ENCODE measurements at regions not wholly inside any gene's neighbourhood (a gene's known extent, or its start where the extent isn't known, plus 50 kb on each side); places are given as distances from the start of the nearest gene placed in this dataset.

DNA sequence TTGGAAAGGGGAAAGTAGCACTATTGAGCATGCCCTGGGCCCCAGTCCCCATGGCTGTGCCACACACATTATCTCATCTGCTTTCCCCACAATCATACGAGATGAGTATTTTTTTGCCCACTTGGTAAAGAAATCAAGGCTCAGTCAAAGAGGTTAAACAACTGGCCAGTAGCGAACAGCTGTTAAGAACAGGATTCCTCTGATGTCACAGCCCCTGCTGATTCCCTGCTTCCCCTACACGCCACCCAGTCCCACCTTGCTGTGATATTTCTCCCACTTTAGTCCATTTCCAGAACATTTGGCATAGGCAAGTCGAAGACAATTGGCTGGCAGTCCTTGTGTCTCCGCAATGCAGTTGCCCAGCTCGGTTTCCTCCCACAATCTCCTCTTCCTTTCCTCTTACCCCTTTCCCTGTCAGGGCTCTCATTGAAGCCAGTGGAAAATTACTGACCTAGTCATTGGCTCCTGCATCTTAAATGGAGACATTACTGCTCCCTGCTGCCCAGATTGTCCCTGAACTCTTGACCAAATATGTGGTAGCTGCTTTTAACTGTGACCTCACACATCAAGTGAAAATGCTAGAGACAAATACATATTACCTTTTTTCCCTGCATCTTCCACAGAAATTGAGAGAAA lies 56.5 kb upstream of the EEPD1 start:
- Mint-ChIP-seq H3K9me3 (ENCODE audit: low read depth) (peaks cover 4% of the 10 kb centered on the region), H3K36me3 (ENCODE audit: insufficient read depth) (no peaks in the 10 kb centered on the region), H3K27me3 (no peaks in the 10 kb centered on the region), H3K4me3 (ENCODE audit: low read depth) (no peak overlapping the region), H3K4me1 (ENCODE audit: low read depth) (peaks cover 12% of the 10 kb centered on the region), H3K27ac (no peak overlapping the region)
- TF ChIP-seq, protein P1, sequence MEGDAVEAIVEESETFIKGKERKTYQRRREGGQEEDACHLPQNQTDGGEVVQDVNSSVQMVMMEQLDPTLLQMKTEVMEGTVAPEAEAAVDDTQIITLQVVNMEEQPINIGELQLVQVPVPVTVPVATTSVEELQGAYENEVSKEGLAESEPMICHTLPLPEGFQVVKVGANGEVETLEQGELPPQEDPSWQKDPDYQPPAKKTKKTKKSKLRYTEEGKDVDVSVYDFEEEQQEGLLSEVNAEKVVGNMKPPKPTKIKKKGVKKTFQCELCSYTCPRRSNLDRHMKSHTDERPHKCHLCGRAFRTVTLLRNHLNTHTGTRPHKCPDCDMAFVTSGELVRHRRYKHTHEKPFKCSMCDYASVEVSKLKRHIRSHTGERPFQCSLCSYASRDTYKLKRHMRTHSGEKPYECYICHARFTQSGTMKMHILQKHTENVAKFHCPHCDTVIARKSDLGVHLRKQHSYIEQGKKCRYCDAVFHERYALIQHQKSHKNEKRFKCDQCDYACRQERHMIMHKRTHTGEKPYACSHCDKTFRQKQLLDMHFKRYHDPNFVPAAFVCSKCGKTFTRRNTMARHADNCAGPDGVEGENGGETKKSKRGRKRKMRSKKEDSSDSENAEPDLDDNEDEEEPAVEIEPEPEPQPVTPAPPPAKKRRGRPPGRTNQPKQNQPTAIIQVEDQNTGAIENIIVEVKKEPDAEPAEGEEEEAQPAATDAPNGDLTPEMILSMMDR (IDR thresholded peaks at IDR 0.05; ENCODE audit: unreplicated experiment) = no peak
- DNase-seq (ENCODE audit: low spot score, unreplicated experiment) = no peak

DNA sequence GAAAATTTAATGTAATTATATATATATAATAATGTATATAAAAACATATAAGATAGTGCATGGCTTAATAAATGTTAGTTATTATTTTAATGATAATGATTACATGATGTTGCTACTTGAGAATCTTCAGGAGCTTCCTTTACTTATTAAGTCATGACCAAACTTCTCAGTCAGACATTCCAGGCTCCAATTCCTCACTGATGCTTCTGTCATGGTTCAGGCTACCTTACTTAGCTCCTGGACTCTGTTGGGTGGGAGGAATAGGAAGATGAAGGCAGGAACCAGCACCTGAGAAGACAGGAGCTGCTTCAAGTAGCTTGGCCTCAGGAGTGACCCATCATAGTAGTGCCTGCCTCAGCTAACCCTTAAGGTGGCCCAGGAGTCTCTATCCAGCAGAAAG lies 55.0 kb upstream of the EEPD1 start:
- Mint-ChIP-seq H3K4me1 (ENCODE audit: low read depth) (no peaks in the 10 kb centered on the region), H3K9me3 (ENCODE audit: low read depth) (peaks cover 4% of the 10 kb centered on the region), H3K27ac (no peak overlapping the region), H3K4me3 (ENCODE audit: low read depth) (no peak overlapping the region), H3K27me3 (no peaks in the 10 kb centered on the region), H3K36me3 (ENCODE audit: insufficient read depth) (no peaks in the 10 kb centered on the region)
- DNase-seq (ENCODE audit: low spot score, unreplicated experiment) = no peak
- TF ChIP-seq, protein P1 (IDR thresholded peaks at IDR 0.05; ENCODE audit: unreplicated experiment) = no peak

DNA sequence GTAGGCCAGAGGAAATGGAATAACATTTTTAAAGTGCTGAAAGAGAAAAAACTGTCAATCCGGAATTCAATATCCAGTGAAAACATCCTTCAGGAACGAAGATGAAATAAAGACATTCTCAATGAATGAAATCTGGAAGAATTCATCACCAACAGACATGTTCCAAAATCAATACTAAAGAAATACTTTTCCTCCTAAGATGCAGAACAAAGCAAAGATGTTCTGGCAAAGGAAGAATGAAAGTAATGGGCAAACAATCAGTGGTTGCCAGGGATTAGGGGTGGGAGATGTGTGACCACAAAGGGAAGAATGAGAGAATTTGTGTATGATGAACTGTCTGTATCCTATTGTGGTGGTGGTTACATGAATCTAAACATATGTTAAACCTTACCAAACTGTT lies 52.8 kb upstream of the EEPD1 start:
- no peaks in the 10 kb centered on the region for H3K4me1 Mint-ChIP-seq (ENCODE audit: low read depth)
- H3K27me3 Mint-ChIP-seq = no peaks in the 10 kb centered on the region

DNA sequence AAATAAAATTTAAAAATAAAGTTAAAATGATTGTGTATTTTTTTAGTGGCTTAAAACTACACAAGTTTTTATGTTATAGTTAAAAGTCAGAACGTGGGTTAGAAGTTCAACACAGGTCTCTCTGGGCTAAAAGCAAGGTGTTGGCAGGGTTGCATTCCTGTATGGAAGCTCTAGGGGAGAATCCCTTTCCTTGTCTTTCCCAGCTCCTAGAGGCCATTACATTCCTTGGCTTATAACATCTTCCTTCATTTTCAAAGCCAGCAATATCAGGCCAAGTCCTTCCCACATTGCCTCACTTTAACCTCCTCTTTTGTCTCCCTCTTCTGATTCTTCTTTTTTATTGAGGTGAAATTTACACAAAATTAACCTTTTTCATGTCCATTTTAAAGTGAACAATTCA lies 52.4 kb upstream of the EEPD1 start:
- Mint-ChIP-seq H3K4me1 (ENCODE audit: low read depth) (no peaks in the 10 kb centered on the region), H3K27ac (no peak overlapping the region), H3K9me3 (ENCODE audit: low read depth) (no peaks in the 10 kb centered on the region), H3K27me3 (no peaks in the 10 kb centered on the region), H3K4me3 (ENCODE audit: low read depth) (no peak overlapping the region), H3K36me3 (ENCODE audit: insufficient read depth) (no peaks in the 10 kb centered on the region)
- no peak for DNase-seq (ENCODE audit: low spot score, unreplicated experiment)
- TF ChIP-seq, protein P1 (IDR thresholded peaks at IDR 0.05; ENCODE audit: unreplicated experiment) = no peak

More for the DNA sequence above, 52.8 kb upstream of the EEPD1 start:
- Mint-ChIP-seq H3K9me3 (ENCODE audit: low read depth) (no peaks in the 10 kb centered on the region), H3K27ac (no peak overlapping the region), H3K36me3 (ENCODE audit: insufficient read depth) (no peaks in the 10 kb centered on the region), H3K4me3 (ENCODE audit: low read depth) (no peak overlapping the region)
- TF ChIP-seq, protein P1 (IDR thresholded peaks at IDR 0.05; ENCODE audit: unreplicated experiment) = no peak
- DNase-seq (ENCODE audit: low spot score, unreplicated experiment) = no peak

Measured in progenitor cell of endocrine pancreas (in vitro differentiated cells).